HEK293T (cell line): ENCODE measurements at regions not wholly inside any gene's neighbourhood (a gene's known extent, or its start where the extent isn't known, plus 50 kb on each side); places are given as distances from the start of the nearest gene placed in this dataset.

ENCODE experiments used
- BHLHE40 ChIP-seq: fragments of 450-650 bp; IDR thresholded peaks from 2 replicates; pipeline ENCODE4 v1.6.1; 2016; ENCODE audit warnings: mild to moderate bottlenecking, moderate library complexity, borderline replicate concordance
- ELF4 ChIP-seq: fragments of 450-650 bp; IDR thresholded peaks from 2 replicates; pipeline ENCODE4 v1.6.1; 2017; ENCODE audit warnings: antibody characterized with exemption
- FOXK2 ChIP-seq: fragments of 450-650 bp; IDR thresholded peaks from 2 replicates; pipeline ENCODE4 v1.6.1; 2016; ENCODE audit warnings: mild to moderate bottlenecking
- HDGF ChIP-seq: fragments of 450-650 bp; IDR thresholded peaks from 2 replicates; pipeline ENCODE4 v1.6.1; 2017; ENCODE audit warnings: antibody characterized with exemption, borderline replicate concordance
- LEF1 ChIP-seq: fragments of 450-650 bp; IDR thresholded peaks from 2 replicates; pipeline ENCODE4 v1.6.1; 2017; ENCODE audit warnings: mild to moderate bottlenecking, borderline replicate concordance
- NFRKB ChIP-seq: fragments of 450-650 bp; IDR thresholded peaks from 2 replicates; pipeline ENCODE4 v1.6.1; 2016; ENCODE audit warnings: mild to moderate bottlenecking, moderate library complexity
- PKNOX1 ChIP-seq: fragments of 450-650 bp; IDR thresholded peaks from 2 replicates; pipeline ENCODE4 v1.6.1; 2016
- SP1 ChIP-seq: fragments of 450-650 bp; IDR thresholded peaks from 2 replicates; pipeline ENCODE4 v1.6.1; 2017
- TARDBP ChIP-seq: fragments of 450-650 bp; IDR thresholded peaks from 2 replicates; pipeline ENCODE4 v1.6.1; 2016
- ZNF384 ChIP-seq: fragments of 450-650 bp; IDR thresholded peaks from 2 replicates; pipeline ENCODE4 v1.6.1; 2016

- TF ChIP-seq BHLHE40 (no peak), PKNOX1 (no peak), NFRKB (no peak), ZNF384 (no peak), HDGF (no peak), FOXK2 (no peak), ELF4 (no peak), SP1 (no peak), LEF1 (no peak), TARDBP (no peak)
Observed at GRCh38 chr6:12477616-12478015, 187.5 kb downstream of the EDN1 start.
